Neural progenitor cell (in vitro differentiated cells): ENCODE measurements at regions not wholly inside any gene's neighbourhood (a gene's known extent, or its start where the extent isn't known, plus 50 kb on each side); places are given as distances from the start of the nearest gene placed in this dataset.

Source experiments
- EZH2 ChIP-seq: fragments of 200-600 bp; sonication (generic); IDR thresholded peaks from 2 replicates; pipeline ENCODE4 v1.6.1; 2017; ENCODE audit warnings: antibody characterized with exemption, mild to moderate bottlenecking, moderate library complexity
- EZH2phosphoT487 ChIP-seq: fragments of 200-600 bp; sonication (generic); IDR thresholded peaks from 2 replicates; pipeline ENCODE4 v1.6.1; 2017; ENCODE audit warnings: antibody characterized with exemption
- TF ChIP-seq, protein P1 (sequence below): fragments of 200-600 bp; sonication (generic); IDR thresholded peaks from 2 replicates; pipeline ENCODE4 v1.5.1; 2017; ENCODE audit warnings: antibody characterized with exemption, mild to moderate bottlenecking

GRCh38 chr3:65284546-65284945 lies 596.7 kb upstream of the ADAMTS9 start:
- TF ChIP-seq, protein P1, sequence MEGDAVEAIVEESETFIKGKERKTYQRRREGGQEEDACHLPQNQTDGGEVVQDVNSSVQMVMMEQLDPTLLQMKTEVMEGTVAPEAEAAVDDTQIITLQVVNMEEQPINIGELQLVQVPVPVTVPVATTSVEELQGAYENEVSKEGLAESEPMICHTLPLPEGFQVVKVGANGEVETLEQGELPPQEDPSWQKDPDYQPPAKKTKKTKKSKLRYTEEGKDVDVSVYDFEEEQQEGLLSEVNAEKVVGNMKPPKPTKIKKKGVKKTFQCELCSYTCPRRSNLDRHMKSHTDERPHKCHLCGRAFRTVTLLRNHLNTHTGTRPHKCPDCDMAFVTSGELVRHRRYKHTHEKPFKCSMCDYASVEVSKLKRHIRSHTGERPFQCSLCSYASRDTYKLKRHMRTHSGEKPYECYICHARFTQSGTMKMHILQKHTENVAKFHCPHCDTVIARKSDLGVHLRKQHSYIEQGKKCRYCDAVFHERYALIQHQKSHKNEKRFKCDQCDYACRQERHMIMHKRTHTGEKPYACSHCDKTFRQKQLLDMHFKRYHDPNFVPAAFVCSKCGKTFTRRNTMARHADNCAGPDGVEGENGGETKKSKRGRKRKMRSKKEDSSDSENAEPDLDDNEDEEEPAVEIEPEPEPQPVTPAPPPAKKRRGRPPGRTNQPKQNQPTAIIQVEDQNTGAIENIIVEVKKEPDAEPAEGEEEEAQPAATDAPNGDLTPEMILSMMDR: no peak
- no peak for TF ChIP-seq EZH2
- TF ChIP-seq EZH2phosphoT487: no peak
